ENCODE measurements at regions not wholly inside any gene's neighbourhood (a gene's known extent, or its start where the extent isn't known, plus 50 kb on each side); places are given as distances from the start of the nearest gene placed in this dataset.

DNA sequence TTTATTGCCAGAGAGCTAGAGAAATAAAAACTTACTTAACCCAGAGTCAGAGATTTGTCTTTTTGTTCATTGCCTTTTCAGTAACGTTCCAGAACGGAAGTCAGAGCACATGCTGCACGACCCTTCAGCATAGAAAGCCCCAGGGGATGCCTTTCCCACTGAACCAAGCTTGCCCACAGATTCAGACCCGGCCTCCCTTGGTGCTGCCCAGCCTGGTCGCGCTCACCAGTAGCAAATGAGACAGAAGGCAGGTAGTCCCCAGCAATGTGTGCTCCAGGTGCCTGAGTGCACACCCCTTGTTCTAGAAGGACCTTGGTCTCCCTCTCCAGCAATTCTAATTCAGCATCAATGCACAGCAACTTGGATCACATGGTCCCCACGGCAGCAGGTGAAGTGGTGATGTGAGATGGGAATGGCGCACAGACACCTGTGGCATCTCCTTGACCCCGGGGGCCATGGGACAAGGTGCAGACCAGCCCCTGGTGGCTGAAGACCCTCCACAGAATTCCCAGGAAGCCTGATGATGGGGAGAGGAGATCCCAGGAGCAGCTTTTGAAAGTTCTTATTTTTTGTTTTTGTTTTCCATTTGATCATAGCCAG lies 91.8 kb upstream of the IQSEC1 start:
- intact Hi-C loops (cut with micrococcal nuclease): no loop called here
- no peaks in the 10 kb centered on the region for H3K27me3 Mint-ChIP-seq
- no peaks in the 10 kb centered on the region for H3K36me3 Mint-ChIP-seq (ENCODE audit: low read depth)
- no peaks in the 10 kb centered on the region for H3K9me3 Mint-ChIP-seq
- no peak for DNase-seq
- H3K4me1 Mint-ChIP-seq: no peaks in the 10 kb centered on the region
- H3K4me3 Mint-ChIP-seq: no peak overlapping the region
- no peak overlapping the region for H3K27ac Mint-ChIP-seq

DNA sequence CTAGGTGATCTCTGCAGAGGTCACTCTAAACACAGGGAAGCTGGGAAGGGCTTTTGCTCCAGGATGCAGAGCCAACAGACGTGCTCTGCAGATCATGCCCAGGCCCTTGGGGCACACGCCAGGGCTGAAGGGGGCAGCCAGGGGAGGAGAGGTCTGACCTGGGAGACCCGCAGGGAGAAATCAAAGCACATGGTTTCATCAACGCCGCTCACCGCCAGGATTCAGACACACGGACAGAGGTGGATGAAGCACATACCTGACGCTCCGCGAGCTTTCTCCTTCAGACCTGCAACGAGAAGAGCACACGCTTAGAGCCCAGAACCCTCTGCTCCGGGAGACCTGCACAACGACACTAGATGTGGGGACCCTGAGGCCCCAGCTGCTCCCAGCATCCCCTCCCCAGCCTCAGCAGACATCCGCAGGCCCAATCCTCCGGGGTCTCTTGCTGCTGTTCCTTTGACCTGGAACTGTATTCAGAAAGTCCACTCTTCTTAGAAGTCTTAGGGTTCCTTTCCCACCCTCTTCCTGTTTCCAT lies 90.7 kb upstream of the IQSEC1 start:
- Mint-ChIP-seq H3K4me1 (no peaks in the 10 kb centered on the region), H3K27me3 (no peaks in the 10 kb centered on the region), H3K36me3 (ENCODE audit: low read depth) (no peaks in the 10 kb centered on the region), H3K9me3 (no peaks in the 10 kb centered on the region), H3K27ac (no peak overlapping the region), H3K4me3 (no peak overlapping the region)
- DNase-seq: no peak
- intact Hi-C loops (cut with micrococcal nuclease): no loop called here

DNA sequence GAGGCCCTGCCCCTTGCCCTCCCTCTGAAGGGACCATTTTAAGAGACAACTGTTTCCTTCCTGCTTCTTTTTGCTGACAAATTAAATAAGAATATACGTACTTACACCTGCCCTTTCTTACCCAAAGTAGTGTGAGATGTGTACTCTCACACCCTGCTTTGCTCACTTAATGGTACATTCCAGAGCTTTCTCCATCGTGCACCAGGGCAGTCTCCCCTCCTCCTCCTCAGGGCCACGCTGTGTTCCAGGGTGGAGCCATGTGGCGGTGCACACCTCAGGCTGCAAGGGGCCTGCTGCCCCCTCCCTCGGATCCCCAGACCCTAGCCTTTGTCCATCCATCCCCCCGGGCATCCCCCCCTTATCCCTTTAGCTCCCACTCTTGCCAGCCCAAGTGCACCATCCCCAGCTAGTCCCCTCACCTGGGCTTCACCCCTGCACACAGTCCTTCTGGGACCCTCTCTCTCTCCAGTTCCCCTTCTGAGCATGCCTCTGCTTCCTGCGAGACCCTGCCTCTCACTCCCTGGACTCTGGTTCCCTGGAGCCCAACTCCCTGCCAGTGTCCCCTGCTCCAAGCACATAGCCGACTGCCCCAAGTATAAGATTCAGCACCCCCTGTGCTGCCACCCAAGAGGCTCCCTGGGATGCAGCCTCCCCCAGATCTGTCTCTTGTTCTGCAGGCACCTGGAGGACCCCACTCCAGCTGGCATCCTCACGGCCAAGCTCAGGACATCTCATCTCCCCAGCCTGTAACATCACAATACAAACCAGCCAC lies 89.5 kb upstream of the IQSEC1 start:
- H3K27me3 Mint-ChIP-seq: no peaks in the 10 kb centered on the region
- DNase-seq: no peak

DNA sequence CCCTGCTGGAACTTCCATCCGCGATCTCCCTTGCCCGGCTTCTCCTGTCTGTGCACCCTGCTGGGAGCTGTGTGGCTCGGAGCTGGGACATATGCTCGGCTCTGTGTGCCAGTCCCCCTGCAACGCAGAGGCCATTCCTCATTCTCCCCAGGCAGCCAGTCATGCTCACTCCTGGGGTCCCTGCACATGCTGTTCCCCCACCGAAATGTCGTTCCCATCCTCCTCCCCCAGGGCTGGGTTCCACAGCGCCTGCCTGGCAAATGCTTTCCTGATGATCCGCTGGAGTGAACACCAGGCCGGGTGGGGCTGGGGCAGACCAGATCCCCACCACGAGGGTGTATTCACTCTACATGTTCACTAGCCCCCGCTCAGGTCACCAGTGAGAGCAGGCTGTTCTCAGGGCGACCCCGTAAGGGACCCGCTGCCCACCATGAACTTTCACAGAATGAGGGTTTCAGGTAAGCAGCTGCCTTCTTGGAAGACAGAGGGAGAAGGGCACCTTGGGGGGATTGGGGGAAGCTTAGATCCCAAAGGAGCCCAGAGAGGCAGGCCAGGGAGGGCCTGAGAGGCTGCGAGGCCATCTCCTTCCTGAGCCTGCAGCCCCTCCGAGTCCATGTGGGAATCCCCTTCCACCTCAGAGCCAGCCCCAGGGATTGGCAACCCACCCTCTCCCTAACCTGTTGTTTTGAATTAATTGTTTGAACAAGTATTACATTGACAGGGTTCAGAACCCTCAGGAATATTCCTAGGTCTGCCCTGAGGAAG lies 88.7 kb upstream of the IQSEC1 start:
- H3K27ac Mint-ChIP-seq: no peak overlapping the region
- no peaks in the 10 kb centered on the region for H3K4me1 Mint-ChIP-seq
- intact Hi-C loops (cut with micrococcal nuclease): no loop called here
- no peaks in the 10 kb centered on the region for H3K9me3 Mint-ChIP-seq
- no peak for DNase-seq
- H3K27me3 Mint-ChIP-seq: no peaks in the 10 kb centered on the region
- H3K36me3 Mint-ChIP-seq (ENCODE audit: low read depth): no peaks in the 10 kb centered on the region
- no peak overlapping the region for H3K4me3 Mint-ChIP-seq

More for the DNA sequence above, 89.5 kb upstream of the IQSEC1 start:
- no peak overlapping the region for H3K4me3 Mint-ChIP-seq
- H3K9me3 Mint-ChIP-seq: no peaks in the 10 kb centered on the region
- H3K36me3 Mint-ChIP-seq (ENCODE audit: low read depth): no peaks in the 10 kb centered on the region
- no peak overlapping the region for H3K27ac Mint-ChIP-seq
- intact Hi-C loops (cut with micrococcal nuclease): no loop called here
- no peaks in the 10 kb centered on the region for H3K4me1 Mint-ChIP-seq

DNA sequence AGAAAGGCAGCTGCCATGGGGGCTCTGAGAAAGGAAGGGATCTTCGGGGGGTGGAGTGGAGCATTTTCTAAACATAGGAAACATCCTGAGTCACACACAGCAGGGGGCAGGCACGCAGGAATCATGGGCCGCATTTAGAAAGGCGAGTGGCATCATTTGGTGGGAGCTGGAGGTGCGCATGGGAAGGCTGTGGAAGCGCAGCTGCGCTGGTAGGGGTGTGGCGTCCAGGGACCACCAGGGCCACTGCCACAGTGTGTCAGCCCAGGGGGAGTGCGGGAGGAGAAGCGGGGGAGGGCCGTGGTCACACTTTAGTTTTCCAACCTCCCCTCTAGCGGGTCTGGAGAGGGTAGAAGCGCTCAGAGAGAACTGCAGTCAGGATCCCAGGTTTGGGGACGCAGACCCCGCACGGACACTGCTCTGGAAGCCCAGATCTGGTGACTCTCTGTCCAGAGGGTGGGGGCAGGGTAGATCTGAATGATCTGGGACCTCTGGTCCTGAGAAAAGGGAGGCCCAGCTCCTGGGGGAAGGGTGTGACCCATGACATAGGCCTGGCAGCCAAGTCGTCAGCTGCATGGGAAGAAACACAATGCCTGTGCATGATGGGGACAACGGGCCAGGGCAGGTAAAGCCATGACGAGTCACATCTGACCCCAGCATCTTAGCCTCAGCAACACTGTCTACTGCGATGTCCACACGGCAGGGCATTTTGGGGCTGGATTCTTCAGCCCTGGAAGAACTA lies 88.0 kb upstream of the IQSEC1 start:
- no peak for DNase-seq
- intact Hi-C loops (cut with micrococcal nuclease): no loop called here
- Mint-ChIP-seq H3K4me3 (no peak overlapping the region), H3K9me3 (peaks cover 6% of the 10 kb centered on the region), H3K27me3 (peaks cover 5% of the 10 kb centered on the region), H3K4me1 (no peaks in the 10 kb centered on the region), H3K36me3 (ENCODE audit: low read depth) (no peaks in the 10 kb centered on the region), H3K27ac (no peak overlapping the region)

DNA sequence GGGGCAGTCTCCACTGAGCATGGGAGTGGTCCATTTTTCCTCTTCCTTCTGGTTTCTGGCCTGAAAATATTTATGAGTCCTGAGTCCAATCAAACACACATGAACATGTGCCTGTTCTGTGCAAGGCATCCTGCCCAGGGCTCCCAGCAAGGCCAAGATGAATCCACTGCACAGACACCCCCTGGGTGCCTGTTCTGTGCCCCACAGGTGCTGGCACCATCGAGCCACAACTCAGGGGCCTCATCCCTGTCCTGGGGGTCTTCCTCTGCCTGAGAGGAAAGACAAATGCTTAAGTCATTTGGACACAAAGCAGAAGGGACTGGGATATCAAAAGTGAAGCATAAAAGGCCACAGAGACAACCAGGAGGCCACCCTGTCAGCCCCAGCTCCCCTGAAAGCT lies 87.4 kb upstream of the IQSEC1 start:
- H3K4me3 Mint-ChIP-seq: no peak overlapping the region
- H3K9me3 Mint-ChIP-seq: peaks cover 7% of the 10 kb centered on the region
- no peaks in the 10 kb centered on the region for H3K4me1 Mint-ChIP-seq
- no peak for DNase-seq
- intact Hi-C loops (cut with micrococcal nuclease): no loop called here
- no peak overlapping the region for H3K27ac Mint-ChIP-seq
- no peaks in the 10 kb centered on the region for H3K36me3 Mint-ChIP-seq (ENCODE audit: low read depth)
- H3K27me3 Mint-ChIP-seq: peaks cover 6% of the 10 kb centered on the region

DNA sequence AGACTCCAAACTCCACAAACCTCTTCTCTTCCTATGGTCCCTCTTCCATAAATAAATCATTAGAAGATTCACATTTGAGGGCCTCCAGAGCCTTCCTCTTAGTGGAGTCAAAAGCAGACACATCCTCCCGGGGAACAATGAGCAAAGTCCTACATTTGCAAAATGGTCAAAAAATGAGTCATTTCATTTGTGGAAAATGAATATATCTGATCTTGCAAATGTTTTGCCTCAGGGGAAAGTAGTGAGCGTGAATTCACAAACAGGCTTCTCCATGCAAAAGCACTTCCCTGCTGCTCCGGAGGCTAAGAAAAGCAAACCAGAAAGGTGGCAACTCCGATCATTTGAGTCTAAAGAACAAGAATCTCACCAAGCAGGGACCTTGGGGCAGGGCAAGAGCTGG lies 86.7 kb upstream of the IQSEC1 start:
- intact Hi-C loops (cut with micrococcal nuclease): loop anchor here (1.0 kb wide), 1 partner anchor 29 kb away; no protein-coding TSS in a partner anchor
- Mint-ChIP-seq H3K9me3 (peaks cover 12% of the 10 kb centered on the region), H3K27me3 (peaks cover 6% of the 10 kb centered on the region), H3K27ac (no peak overlapping the region), H3K4me1 (no peaks in the 10 kb centered on the region), H3K4me3 (no peak overlapping the region), H3K36me3 (ENCODE audit: low read depth) (peaks cover 2% of the 10 kb centered on the region)
- DNase-seq: no peak

DNA sequence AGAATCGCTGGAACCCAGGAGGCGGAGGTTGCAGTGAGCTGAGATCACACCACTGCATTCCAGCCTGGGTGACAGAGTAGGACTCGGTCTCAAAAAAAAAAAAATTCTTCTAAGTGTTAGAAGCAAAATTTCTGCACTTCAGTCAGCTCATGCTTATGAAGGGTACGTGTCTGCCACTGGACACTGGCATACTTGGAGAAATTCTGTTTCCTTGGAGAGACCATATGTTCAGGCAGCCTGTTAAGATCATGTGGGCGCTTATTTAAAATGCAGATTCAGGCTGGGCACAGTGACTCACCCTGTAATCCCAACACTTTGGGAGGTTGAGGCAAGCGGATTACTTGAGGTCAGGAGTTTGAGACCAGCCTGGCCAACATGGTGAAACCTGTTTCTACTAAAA lies 85.6 kb upstream of the IQSEC1 start:
- H3K36me3 Mint-ChIP-seq (ENCODE audit: low read depth): peaks cover 4% of the 10 kb centered on the region
- intact Hi-C loops (cut with micrococcal nuclease): loop anchor here (1.0 kb wide), 1 partner anchor 30 kb away; no protein-coding TSS in a partner anchor
- no peak overlapping the region for H3K4me3 Mint-ChIP-seq
- peaks cover 17% of the 10 kb centered on the region for H3K9me3 Mint-ChIP-seq
- no peaks in the 10 kb centered on the region for H3K4me1 Mint-ChIP-seq
- H3K27ac Mint-ChIP-seq: no peak overlapping the region
- H3K27me3 Mint-ChIP-seq: peaks cover 8% of the 10 kb centered on the region
- DNase-seq: no peak

DNA sequence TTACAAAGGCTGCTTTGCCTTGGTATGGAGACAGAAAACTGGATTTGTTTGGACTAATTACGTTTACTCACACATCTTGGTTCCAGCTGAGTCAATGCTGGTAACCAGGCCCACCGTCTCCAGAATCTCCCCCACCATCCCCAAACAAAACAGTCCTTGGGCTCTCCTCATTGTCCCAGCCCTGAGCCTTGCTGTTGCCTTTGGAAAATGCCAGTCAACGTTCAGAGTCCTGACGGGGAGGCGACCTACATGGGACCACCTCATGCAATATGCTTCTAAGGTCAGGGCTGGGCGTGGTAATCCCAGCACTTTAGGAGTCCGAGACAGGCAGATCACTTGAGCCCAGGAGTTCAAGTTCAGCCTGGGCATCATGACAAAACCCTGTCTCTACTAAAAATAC lies 85.2 kb upstream of the IQSEC1 start:
- Mint-ChIP-seq H3K27me3 (peaks cover 8% of the 10 kb centered on the region), H3K4me1 (no peaks in the 10 kb centered on the region), H3K27ac (no peak overlapping the region), H3K9me3 (peaks cover 17% of the 10 kb centered on the region), H3K36me3 (ENCODE audit: low read depth) (peaks cover 4% of the 10 kb centered on the region), H3K4me3 (no peak overlapping the region)
- no peak for DNase-seq
- intact Hi-C loops (cut with micrococcal nuclease): no loop called here

DNA sequence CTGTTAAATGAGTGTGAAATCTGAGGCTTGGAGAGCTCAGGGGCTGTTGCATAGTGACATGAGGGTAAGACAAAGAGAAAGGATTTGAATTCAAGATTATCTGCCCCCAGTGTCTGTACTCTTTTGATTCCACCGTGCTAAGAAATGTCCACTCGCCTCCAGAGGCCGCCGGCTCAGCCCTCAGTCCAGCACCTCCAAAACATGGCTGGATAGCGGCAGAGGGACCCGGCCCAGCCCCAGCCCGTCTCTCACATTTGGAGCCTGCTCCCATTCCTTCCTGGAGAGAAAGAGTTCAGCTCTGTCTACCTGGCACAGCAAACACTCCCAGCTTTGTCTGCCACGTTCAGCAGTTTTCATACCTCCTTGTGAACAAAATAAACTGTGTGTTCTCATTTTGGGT lies 84.8 kb upstream of the IQSEC1 start:
- no peak overlapping the region for H3K27ac Mint-ChIP-seq
- peaks cover 4% of the 10 kb centered on the region for H3K36me3 Mint-ChIP-seq (ENCODE audit: low read depth)
- H3K4me1 Mint-ChIP-seq: no peaks in the 10 kb centered on the region
- no peak overlapping the region for H3K4me3 Mint-ChIP-seq
- DNase-seq: no peak
- peaks cover 8% of the 10 kb centered on the region for H3K27me3 Mint-ChIP-seq
- peaks cover 17% of the 10 kb centered on the region for H3K9me3 Mint-ChIP-seq
- intact Hi-C loops (cut with micrococcal nuclease): no loop called here

DNA sequence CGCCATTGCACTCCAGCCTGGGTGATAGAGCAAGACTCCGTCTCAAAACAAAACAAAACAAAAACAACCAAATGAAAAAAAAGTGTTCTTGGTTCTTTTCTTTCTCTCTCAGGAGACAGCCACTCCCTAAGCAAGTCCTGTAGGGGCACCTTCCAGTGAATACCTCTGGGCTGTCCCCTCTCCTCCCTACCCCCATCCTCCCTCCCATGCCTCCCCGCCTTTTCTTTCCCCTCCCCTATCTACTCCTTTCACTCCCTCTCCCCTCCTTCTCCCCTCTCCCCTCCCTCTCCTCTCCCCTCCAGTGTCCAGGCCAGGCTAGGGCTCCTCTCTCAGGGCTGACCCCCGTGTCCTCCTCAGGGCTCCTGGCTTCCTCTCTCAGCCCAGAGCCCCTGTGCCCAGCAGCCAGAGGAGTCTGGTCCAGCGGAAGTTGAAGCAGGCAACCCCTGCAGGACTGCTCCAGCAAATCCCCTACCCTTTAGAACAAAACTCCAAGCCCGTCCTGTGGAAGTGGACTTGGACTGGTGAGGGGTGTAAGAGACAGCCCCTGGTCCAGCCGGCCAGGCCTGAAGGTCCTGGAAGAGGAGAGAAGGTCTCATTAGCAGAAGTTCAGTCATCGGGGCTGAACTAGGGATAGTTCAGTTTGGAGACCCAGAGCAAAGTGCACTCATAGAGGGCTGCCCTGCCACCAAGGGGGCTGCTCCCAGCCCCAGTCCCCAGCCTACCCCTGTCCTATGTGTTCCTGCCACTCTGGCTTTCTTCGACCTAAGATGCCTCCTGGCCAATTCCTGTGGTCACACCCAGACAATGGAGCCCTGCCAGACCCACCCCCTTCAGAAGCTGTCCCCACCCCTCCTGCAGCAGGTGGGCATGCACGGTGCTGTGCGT lies 79.8 kb upstream of the IQSEC1 start:
- intact Hi-C loops (cut with micrococcal nuclease): no loop called here
- no peak for DNase-seq
- no peak overlapping the region for H3K4me3 Mint-ChIP-seq
- peaks cover 8% of the 10 kb centered on the region for H3K27me3 Mint-ChIP-seq
- H3K36me3 Mint-ChIP-seq (ENCODE audit: low read depth): peaks cover 6% of the 10 kb centered on the region
- peaks cover 21% of the 10 kb centered on the region for H3K9me3 Mint-ChIP-seq
- H3K27ac Mint-ChIP-seq: no peak overlapping the region
- peaks cover 7% of the 10 kb centered on the region for H3K4me1 Mint-ChIP-seq

DNA sequence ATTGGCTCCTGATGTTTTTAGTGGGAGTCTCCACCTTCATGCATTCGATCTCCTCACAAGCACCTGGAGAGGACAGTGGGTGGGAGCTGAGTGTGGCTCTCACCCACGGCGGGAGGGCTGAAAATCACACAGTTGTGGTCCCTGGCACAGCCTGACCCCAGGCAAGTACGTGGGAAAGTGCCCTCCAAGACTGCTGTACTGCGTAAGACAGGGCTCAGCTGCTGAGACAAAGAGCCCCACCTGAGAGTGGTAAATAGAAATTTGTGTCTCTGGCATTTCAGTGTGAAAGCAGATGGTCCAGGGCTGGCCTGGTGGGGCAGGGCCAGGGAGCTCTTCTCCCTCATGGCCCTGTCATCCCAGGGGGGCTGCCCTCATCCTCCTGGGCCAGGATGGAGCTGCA lies 77.4 kb upstream of the IQSEC1 start:
- no peak for DNase-seq
- Mint-ChIP-seq H3K27ac (no peak overlapping the region), H3K27me3 (peaks cover 2% of the 10 kb centered on the region), H3K4me3 (no peak overlapping the region), H3K9me3 (peaks cover 18% of the 10 kb centered on the region), H3K4me1 (peaks cover 7% of the 10 kb centered on the region), H3K36me3 (ENCODE audit: low read depth) (peaks cover 6% of the 10 kb centered on the region)
- intact Hi-C loops (cut with micrococcal nuclease): no loop called here
